Heart left ventricle (tissue), 16 donors: ENCODE measurements at regions not wholly inside any gene's neighbourhood (a gene's known extent, or its start where the extent isn't known, plus 50 kb on each side); places are given as distances from the start of the nearest gene placed in this dataset.

ENCODE experiments used
- ATAC-seq, 4 donors: fragments of 200-7000 bp; cut with Tn5 transposase; one replicate each; pipeline ENCODE4 v1.9.1; 2020 to 2022; ENCODE audit warnings: moderate library complexity in 4 of 4, mild to moderate bottlenecking in 3 of 4, moderate number of reproducible peaks in 1 of 4
- DNase-seq, 5 donors: peaks; one replicate each; pipeline ENCODE4 v3.0.0-alpha.2; 2020
- H3K27ac ChIP-seq, 12 donors: fragments of 200-600 bp; sonication (generic) in 4 of 12; one replicate each; pipeline versions ENCODE4 v1.5.0 to v1.8.0; 2016 to 2022; ENCODE audit warnings: mild to moderate bottlenecking in 2 of 12
- H3K27me3 ChIP-seq, 9 donors: fragments of 200-600 bp; sonication (generic) in 2 of 9; one replicate each; pipeline versions ENCODE4 v1.5.1 to v1.8.0; 2016 to 2022; ENCODE audit warnings: mild to moderate bottlenecking in 3 of 9
- H3K36me3 ChIP-seq, 9 donors: fragments of 200-600 bp; sonication (generic) in 2 of 9; one replicate each; pipeline versions ENCODE4 v1.5.0 to v1.8.0; 2018 to 2022; ENCODE audit warnings: mild to moderate bottlenecking in 2 of 9
- H3K4me1 ChIP-seq, 12 donors: fragments of 200-600 bp; sonication (generic) in 4 of 12; one replicate each; pipeline versions ENCODE4 v1.5.0 to v1.8.0; 2016 to 2022; ENCODE audit warnings: mild to moderate bottlenecking in 3 of 12
- H3K4me3 ChIP-seq, 12 donors: fragments of 200-600 bp; sonication (generic) in 4 of 12; one replicate each; pipeline versions ENCODE4 v1.5.0 to v1.8.0; 2017 to 2022; ENCODE audit warnings: mild to moderate bottlenecking in 9 of 12, moderate library complexity in 4 of 12
- H3K9me3 ChIP-seq, 12 donors: fragments of 200-600 bp; sonication (generic) in 4 of 12; one replicate each; pipeline versions ENCODE4 v1.5.0 to v1.8.0; 2016 to 2022; ENCODE audit warnings: mild to moderate bottlenecking in 1 of 12
- POLR2A ChIP-seq, 2 donors: fragments of 450-650 bp; IDR thresholded peaks; one replicate each; pipeline ENCODE4 v1.6.1; 2017; ENCODE audit warnings: antibody characterized with exemption in 2 of 2, mild to moderate bottlenecking in 2 of 2, moderate library complexity in 2 of 2
- WGBS, 4 donors: extraction: QIAGEN DNeasy Blood & Tissue Kit in 2 of 4; methylation state at CpG; one replicate each; pipeline versions ENCODE4 v1.1.5 to v1.1.7; 2013 to 2018; 5-methylcytosine and 5-hydroxymethylcytosine counted together
- intact Hi-C, 10 donors: fragments of 100-400 bp; cut with DNase I; formaldehyde crosslinking; loops; one replicate each; pipeline versions ENCODE4 v1.11.1 to v1.14.2; 2022
- TF ChIP-seq, protein P1 (sequence below), 12 donors: fragments of 200-600 bp; sonication (generic) in 4 of 12; IDR thresholded peaks; one replicate each; pipeline versions ENCODE4 v1.5.0 to v1.8.0; 2018 to 2022; ENCODE audit warnings: antibody characterized with exemption in 12 of 12, mild to moderate bottlenecking in 5 of 12
- donor health status: ischemic (EF 13 %, LVEDD 7.1; RV severe dilation, severe dysfunction).
- donor health status: healthy with polysubstance abuse.
- donor health status: DM: no; HTN: yes; CAD: no.
- donor health status: DM: no; HTN: no; CAD: no.
- donor health status: ischemic (EF 25% LVEDD 6.9; RV normal size, moderate dysfunction).
- donor health status: ischemic (EF 25% LVEDD 5.7; RV mildly dilated, moderate dysfunction).
- donor health status: healthy.
- donor health status: DM: yes; HTN: yes; CAD: no.
- donor health status: ischemic (EF 35%, LVEDD 5.7; RV mildly dilated, moderate dysfunction).
- donor health status: nonischemic (EF 11% LVEDD 7.7; RV severe dilation, severe dysfunction).
- donor health status: DM: yes; HTN: yes; CAD: no.
- donor health status: PGD.
- donor health status: ischemic (EF 29% LVEDD 5.4; RV normal size, mild dysfunction).
- donor health status: nonischemic (EF 23%, LVEDD 6.1; RV moderate dilation, normal function).

DNA sequence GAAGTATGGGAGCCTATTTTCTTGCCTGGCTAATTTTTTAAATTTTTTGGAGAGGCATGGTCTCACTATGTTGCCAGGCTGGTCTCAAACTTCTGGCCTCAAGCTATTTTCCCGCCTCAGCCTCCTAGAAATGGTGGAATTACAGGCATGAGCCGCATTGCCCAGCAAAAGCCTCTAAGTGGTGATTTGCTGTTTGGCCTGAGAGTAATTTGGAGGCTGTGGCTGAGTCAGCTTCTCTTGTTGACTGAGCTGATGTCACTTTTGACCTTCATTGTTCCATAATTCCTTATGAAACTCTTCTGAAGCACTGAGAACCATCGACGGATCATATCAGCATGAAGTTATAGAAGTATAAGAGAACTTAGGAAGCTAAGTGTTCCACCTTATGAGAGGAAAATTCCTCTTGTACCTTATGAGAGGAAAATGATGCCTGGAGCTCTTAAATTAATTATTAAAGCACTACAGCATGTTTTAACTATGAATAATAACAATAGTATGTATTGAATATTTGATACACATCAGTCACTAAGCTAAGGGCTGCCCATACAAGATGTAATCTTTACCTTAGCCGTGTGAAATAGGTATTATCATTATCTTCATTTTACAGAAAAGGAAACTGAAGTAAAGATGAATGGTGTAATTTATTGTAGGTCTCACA is 220.8 kb upstream of the MON1B start:
- H3K27ac ChIP-seq = no peak overlapping the region
- ATAC-seq (no peak), DNase-seq (no peak)
- H3K36me3 ChIP-seq = no peaks in the 10 kb centered on the region
- WGBS, 4 donors = 84 to 88% (median 86%) methylated on average over 5 of the region's 5 CpGs
- no peaks in the 10 kb centered on the region for H3K27me3 ChIP-seq
- no peaks in the 10 kb centered on the region for H3K9me3 ChIP-seq
- intact Hi-C loops = no loop called here
- no peaks in the 10 kb centered on the region for H3K4me1 ChIP-seq
- no peak overlapping the region for H3K4me3 ChIP-seq
- TF ChIP-seq, protein P1, sequence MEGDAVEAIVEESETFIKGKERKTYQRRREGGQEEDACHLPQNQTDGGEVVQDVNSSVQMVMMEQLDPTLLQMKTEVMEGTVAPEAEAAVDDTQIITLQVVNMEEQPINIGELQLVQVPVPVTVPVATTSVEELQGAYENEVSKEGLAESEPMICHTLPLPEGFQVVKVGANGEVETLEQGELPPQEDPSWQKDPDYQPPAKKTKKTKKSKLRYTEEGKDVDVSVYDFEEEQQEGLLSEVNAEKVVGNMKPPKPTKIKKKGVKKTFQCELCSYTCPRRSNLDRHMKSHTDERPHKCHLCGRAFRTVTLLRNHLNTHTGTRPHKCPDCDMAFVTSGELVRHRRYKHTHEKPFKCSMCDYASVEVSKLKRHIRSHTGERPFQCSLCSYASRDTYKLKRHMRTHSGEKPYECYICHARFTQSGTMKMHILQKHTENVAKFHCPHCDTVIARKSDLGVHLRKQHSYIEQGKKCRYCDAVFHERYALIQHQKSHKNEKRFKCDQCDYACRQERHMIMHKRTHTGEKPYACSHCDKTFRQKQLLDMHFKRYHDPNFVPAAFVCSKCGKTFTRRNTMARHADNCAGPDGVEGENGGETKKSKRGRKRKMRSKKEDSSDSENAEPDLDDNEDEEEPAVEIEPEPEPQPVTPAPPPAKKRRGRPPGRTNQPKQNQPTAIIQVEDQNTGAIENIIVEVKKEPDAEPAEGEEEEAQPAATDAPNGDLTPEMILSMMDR (IDR thresholded peaks at IDR 0.05) = no peak
- TF ChIP-seq POLR2A (IDR thresholded peaks at IDR 0.05) = no peak

DNA sequence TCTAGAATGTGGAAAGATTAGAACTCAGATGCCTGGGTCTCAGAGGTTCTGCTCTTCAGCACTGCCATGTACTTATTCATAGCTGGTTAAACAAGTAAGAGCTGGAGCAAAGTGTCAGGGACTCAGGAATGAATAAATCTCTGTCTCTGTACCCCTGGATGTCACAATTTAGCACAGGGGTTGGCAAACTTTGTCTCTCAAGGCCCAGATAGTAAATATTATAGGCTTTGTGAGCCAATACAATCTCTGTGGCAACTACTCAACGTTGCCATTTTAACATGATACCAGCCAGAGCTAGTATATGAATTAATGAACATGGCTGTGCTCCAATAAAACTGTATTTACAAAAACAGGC is 220.3 kb upstream of the MON1B start:
- ATAC-seq = no peak
- no peak overlapping the region for H3K4me3 ChIP-seq
- no peaks in the 10 kb centered on the region for H3K4me1 ChIP-seq
- H3K36me3 ChIP-seq = no peaks in the 10 kb centered on the region
- no peak for DNase-seq
- H3K27me3 ChIP-seq = no peaks in the 10 kb centered on the region
- intact Hi-C loops = no loop called here
- WGBS, 4 donors = 73 to 82% (median 79%) methylated on average over 1 of the region's 1 CpG
- H3K27ac ChIP-seq = no peak overlapping the region
- no peaks in the 10 kb centered on the region for H3K9me3 ChIP-seq
- TF ChIP-seq, protein P1 (IDR thresholded peaks at IDR 0.05) = no peak

DNA sequence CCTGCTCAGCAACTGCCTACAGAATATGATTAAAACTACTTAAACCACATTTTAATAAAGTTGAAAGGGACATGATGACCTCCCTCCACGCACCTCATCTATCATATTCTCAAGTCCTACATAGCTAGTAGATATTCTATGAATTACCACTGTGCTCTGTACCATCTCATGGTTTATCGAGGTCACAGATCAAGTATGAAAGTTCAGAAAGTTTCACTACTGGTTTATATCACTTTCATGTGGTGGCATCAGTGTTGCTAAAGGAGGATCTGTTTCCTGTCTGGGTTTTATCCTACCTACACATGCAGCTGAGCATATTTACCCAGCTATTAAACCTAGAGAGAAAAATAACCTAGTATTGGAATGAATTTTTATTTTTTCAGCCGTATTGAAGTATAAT is 214.9 kb upstream of the MON1B start:
- TF ChIP-seq, protein P1 (IDR thresholded peaks at IDR 0.05) = no peak
- no peak for TF ChIP-seq POLR2A (IDR thresholded peaks at IDR 0.05)
- Histone ChIP-seq H3K4me3 (no peak overlapping the region), H3K36me3 (no peaks in the 10 kb centered on the region), H3K4me1 (no peaks in the 10 kb centered on the region), H3K27me3 (no peaks in the 10 kb centered on the region), H3K9me3 (no peaks in the 10 kb centered on the region), H3K27ac (no peak overlapping the region)
- intact Hi-C loops = no loop called here
- DNase-seq = no peak
- 84 to 97% (median 93%) methylated on average over 3 of the region's 3 CpGs for WGBS, 4 donors
- no peak for ATAC-seq

DNA sequence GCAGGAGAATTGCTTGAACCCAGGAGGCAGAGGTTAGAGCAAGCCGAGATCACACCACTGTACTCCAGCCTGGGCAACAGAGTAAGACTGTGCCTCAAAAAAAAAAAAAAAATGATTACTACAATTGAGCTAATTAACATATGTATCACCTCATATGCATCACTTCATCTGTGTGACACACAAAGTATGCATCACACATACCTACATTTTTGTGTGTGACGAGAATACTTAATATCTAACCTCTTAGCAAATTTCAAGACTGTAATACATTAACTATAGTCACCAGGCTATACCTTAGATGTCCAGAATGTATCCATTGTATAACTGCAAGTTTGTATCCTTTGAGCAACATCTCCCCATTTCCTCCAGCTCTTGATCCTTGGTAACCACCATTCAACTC is 214.2 kb upstream of the MON1B start:
- intact Hi-C loops = no loop called here
- Histone ChIP-seq H3K27me3 (no peaks in the 10 kb centered on the region), H3K36me3 (no peaks in the 10 kb centered on the region), H3K4me1 (no peaks in the 10 kb centered on the region), H3K27ac (no peak overlapping the region), H3K4me3 (no peak overlapping the region), H3K9me3 (no peaks in the 10 kb centered on the region)
- no peak for DNase-seq
- ATAC-seq = no peak
- TF ChIP-seq, protein P1 (IDR thresholded peaks at IDR 0.05) = no peak
- no peak for TF ChIP-seq POLR2A (IDR thresholded peaks at IDR 0.05)
- 90 to 97% (median 92%) methylated on average over 2 of the region's 2 CpGs for WGBS, 4 donors
